ENCODE measurements at regions not wholly inside any gene's neighbourhood (a gene's known extent, or its start where the extent isn't known, plus 50 kb on each side); places are given as distances from the start of the nearest gene placed in this dataset.
"Not testable (repeated sequence)": the region's sequence is repeated elsewhere in the genome, so short reads cannot be mapped to it uniquely, and the experiment has no call there.

GRCh38 chr6:1004885-1005630, 306.8 kb upstream of the FOXQ1 start:
- no peak for DNase-seq (ENCODE audit: low read depth in 2 of 2)

- no peak for DNase-seq (ENCODE audit: low read depth in 2 of 2)
Observed at GRCh38 chr6:1003394-1004160, 308.3 kb upstream of the FOXQ1 start.

- DNase-seq (ENCODE audit: low read depth in 2 of 2), result no peak
Observed at GRCh38 chr6:1002989-1003388, 308.9 kb upstream of the FOXQ1 start.

GRCh38 chr6:1001655-1002349, 308.9 kb upstream of the EXOC2 start:
- DNase-seq (ENCODE audit: low read depth in 2 of 2), result no peak

- no peak for DNase-seq (ENCODE audit: low read depth in 2 of 2)
Observed at GRCh38 chr6:999552-999951, 306.6 kb upstream of the EXOC2 start.

GRCh38 chr6:998551-998950, 305.6 kb upstream of the EXOC2 start:
- no peak for DNase-seq (ENCODE audit: low read depth in 2 of 2)

GRCh38 chr6:996271-996852, 303.4 kb upstream of the EXOC2 start:
- no peak for DNase-seq (ENCODE audit: low read depth in 2 of 2)

GRCh38 chr6:991192-991591, 298.3 kb upstream of the EXOC2 start:
- DNase-seq (ENCODE audit: low read depth in 2 of 2), result no peak

- DNase-seq (ENCODE audit: low read depth in 2 of 2), result no peak
Observed at GRCh38 chr6:984031-984430, 291.1 kb upstream of the EXOC2 start.

GRCh38 chr6:978937-979685, 286.2 kb upstream of the EXOC2 start:
- DNase-seq (ENCODE audit: low read depth in 2 of 2), result no peak

- not testable (repeated sequence) for DNase-seq (ENCODE audit: low read depth in 2 of 2)
Observed at GRCh38 chr6:977226-977625, 284.3 kb upstream of the EXOC2 start.

- peak; percentile 53 for DNase-seq (ENCODE audit: low read depth in 2 of 2)
Observed at GRCh38 chr6:971981-972640, 279.2 kb upstream of the EXOC2 start.

- no peak for DNase-seq (ENCODE audit: low read depth in 2 of 2)
Observed at GRCh38 chr6:968791-969190, 275.9 kb upstream of the EXOC2 start.

GRCh38 chr6:967701-968100, 274.8 kb upstream of the EXOC2 start:
- no peak for DNase-seq (ENCODE audit: low read depth in 2 of 2)

- no peak for DNase-seq (ENCODE audit: low read depth in 2 of 2)
Observed at GRCh38 chr6:965343-965742, 272.4 kb upstream of the EXOC2 start.

- no peak for DNase-seq (ENCODE audit: low read depth in 2 of 2)
Observed at GRCh38 chr6:963456-963855, 270.5 kb upstream of the EXOC2 start.

- no peak for DNase-seq (ENCODE audit: low read depth in 2 of 2)
Observed at GRCh38 chr6:961407-961960, 268.5 kb upstream of the EXOC2 start.

- DNase-seq (ENCODE audit: low read depth in 2 of 2), result no peak
Observed at GRCh38 chr6:960356-960755, 267.4 kb upstream of the EXOC2 start.

GRCh38 chr6:958488-958887, 265.5 kb upstream of the EXOC2 start:
- DNase-seq (ENCODE audit: low read depth in 2 of 2), result peak; percentile 90 to 91

- DNase-seq (ENCODE audit: low read depth in 2 of 2), result no peak
Observed at GRCh38 chr6:951399-952181, 258.7 kb upstream of the EXOC2 start.

Data from fibroblast of skin of left biceps (primary cell).